Endothelial cell of hepatic sinusoid (primary cell): ENCODE measurements at regions not wholly inside any gene's neighbourhood (a gene's known extent, or its start where the extent isn't known, plus 50 kb on each side); places are given as distances from the start of the nearest gene placed in this dataset.

Experiments
- in situ Hi-C: cut with HindIII; loops from 2 replicates; pipeline ENCODE4 v1.10.0; 2017; ENCODE audit warnings: low sequenced_read_pairs

DNA sequence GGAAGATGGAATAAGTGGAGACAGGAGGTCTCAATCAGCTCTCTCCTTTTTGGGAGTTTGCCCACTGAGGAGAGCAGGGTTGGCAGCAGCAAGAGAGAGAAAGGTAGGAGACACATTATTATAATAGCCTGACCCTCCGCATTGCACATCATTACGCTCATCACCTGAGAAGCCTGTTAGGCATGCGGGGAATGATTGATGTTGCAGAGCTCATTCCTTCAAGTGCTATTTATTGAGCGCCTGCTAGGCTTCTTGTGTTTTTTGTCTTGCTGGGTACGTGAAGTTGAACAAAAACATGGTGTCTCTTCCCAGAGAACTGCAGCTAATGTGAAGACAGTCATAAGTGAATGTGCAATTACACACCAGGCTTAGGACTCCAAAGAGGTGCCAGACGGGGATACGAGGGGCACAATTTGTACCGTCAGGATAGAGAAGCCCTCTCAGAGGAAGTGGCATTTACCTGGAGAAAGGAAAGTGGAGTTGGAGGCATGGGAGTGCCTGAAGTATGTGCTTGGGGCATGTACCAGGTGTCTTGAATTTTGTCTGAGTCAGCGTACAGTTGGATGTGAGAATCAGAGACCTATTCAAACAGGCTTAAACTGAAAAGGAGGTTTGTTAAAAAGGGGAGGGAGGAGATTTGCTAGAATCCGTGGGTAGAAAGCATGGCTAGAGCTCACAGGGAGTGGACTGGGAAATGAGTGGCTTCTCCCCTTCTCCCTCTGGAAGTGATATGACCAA lies 90.2 kb upstream of the SOD3 start:
- in situ Hi-C loops = no loop called here

- in situ Hi-C loops = no loop called here
Observed at GRCh38 chr4:24713604-24714003, 81.8 kb upstream of the SOD3 start.

GRCh38 chr4:24719615-24720014 lies 75.8 kb upstream of the SOD3 start:
- in situ Hi-C loops = no loop called here

- in situ Hi-C loops = no loop called here
Observed at GRCh38 chr4:24720436-24720835, 74.9 kb upstream of the SOD3 start.

DNA sequence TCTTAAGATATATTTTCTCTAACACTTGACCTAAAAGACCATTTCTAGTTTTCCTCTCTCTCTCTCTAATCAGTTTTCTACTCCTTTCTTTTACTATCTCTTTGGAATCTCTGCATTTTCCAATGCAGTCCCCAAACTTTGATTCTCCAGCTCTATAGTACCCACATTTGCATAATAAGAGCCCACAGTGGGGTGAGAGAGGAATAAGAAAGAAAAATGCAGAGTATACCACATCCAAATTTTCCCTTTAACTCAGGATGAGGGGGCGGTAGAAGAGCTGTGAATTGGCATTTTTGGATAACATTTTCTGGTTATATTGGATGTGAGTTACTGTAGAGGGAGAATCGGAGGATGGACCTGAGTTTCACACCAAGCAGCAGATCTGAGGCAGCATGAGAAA lies 74.4 kb upstream of the SOD3 start:
- in situ Hi-C loops = no loop called here

GRCh38 chr4:24722026-24722568 lies 73.3 kb upstream of the SOD3 start:
- in situ Hi-C loops = no loop called here

GRCh38 chr4:24727390-24728224 lies 67.8 kb upstream of the SOD3 start:
- in situ Hi-C loops = no loop called here

DNA sequence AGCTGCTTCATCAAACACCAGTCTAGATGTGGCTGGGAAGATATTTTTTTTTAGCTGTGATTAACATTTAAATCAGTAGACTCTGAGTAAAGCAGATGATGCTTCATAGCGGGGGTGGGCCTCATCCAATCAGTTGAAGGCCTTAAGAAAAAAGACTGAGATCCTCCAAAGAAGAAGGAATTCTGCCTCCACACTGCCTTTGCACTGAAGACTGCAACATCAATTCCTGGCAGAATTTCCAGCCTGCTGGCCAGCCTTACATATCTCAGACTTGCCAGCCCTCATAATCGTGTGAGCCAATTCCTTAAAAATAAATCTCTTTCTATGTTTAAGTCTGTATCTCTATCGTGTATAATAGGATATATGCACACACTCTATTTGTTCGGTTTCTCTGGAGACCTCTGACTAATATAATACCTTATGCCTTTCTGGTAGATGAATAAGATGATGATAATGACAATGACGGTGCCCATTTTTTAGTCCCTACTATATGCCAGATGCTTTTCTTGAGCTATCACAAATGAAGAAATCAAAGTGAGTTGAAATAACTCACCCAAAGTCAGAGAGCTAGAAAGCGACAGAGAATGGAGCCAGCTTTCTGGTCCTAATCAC lies 66.1 kb upstream of the SOD3 start:
- in situ Hi-C loops = no loop called here

GRCh38 chr4:24730256-24731001 lies 64.9 kb upstream of the SOD3 start:
- in situ Hi-C loops = no loop called here

GRCh38 chr4:24731448-24731847 lies 63.9 kb upstream of the SOD3 start:
- in situ Hi-C loops = no loop called here

DNA sequence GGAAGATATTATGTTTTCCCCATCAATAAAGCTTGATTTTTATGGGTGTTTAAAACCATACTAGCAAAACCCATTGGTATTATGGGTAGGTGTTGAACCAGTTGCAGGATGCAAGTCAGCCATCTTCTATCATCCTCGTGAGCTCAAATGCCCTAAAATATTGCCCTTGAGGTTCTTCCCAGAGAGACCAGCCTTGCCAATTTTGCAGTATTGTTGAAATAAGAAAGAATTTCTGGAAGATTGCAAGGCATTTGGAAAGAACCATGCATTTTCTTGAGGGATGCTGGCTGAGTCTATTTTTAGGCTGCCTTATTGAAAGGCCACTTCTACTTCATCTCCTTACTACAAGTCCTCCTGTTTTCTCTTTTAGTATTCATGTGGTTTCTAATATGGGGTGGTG lies 60.9 kb upstream of the SOD3 start:
- in situ Hi-C loops = no loop called here

- in situ Hi-C loops = no loop called here
Observed at GRCh38 chr4:24736066-24736465, 59.3 kb upstream of the SOD3 start.

- in situ Hi-C loops = loop anchor here (5.0 kb wide), 1 partner anchor 40 kb away; no protein-coding TSS in a partner anchor
Observed at GRCh38 chr4:24741910-24742309, 53.5 kb upstream of the SOD3 start.

DNA sequence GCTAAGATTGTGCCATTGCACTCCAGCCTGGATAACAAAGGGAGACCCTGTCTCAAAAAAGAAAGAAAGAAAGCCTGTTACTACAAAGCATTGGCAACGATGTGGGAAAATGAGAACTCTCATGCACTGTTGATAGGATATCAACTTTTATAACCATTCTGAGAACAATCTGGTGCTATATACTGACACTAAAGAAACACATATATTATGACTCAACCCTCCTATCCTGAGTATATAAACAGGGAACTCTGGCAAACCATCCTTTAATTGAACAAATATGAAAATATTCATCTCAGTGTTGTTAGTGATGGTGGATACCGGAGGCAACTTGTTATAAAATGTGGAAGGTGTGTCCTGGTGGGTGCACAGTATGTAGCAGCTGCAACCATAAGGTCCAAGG lies 53.0 kb upstream of the SOD3 start:
- in situ Hi-C loops = loop anchor here (5.0 kb wide), 1 partner anchor 40 kb away; no protein-coding TSS in a partner anchor

DNA sequence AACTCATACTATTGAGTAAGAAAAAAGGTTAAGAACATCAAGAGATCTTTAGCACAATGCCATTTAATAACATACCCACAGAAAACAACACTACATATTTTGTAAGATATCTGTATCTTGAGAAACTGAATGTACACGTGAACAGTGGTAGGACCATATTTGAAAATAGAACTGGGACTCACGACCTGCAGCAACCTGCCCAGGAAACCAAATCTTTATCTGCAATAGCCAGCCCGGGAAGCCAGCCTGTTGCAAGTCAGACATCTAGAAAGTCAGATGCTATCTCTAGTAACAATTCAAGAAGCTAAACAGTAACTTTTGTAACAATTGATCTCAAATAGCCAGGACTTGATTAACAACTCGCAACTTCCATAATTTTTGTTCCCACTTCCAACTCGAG lies 52.6 kb upstream of the SOD3 start:
- in situ Hi-C loops = loop anchor here (5.0 kb wide), 1 partner anchor 40 kb away; no protein-coding TSS in a partner anchor

GRCh38 chr4:24743206-24743605 lies 52.2 kb upstream of the SOD3 start:
- in situ Hi-C loops = loop anchor here (5.0 kb wide), 1 partner anchor 39 kb away; no protein-coding TSS in a partner anchor

DNA sequence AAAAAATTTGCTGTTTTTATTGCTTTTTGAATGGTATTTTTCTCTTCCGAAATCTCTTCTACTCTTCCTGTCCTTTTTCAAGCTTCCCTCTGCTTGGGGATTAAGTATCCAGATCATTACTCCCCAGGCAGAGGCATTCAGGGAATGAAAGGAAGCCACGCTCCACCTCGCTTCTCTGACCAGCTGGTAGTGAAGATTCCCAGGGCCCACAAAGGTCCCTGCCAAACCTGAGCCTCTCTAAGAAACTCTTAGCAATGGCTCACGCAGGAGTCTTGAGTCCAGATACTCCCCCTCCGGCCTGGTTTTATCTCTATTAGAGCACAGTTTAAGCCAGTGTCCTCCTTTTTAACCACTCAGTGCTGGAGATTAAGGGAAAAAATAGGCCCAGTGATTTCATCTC lies 51.4 kb upstream of the SOD3 start:
- in situ Hi-C loops = loop anchor here (5.0 kb wide), 1 partner anchor 38 kb away; no protein-coding TSS in a partner anchor

- in situ Hi-C loops = no loop called here
Observed at GRCh38 chr4:24745172-24745895, 50.0 kb upstream of the SOD3 start.
